HUES64 (cell line): ENCODE measurements at regions not wholly inside any gene's neighbourhood (a gene's known extent, or its start where the extent isn't known, plus 50 kb on each side); places are given as distances from the start of the nearest gene placed in this dataset.
"Not testable (repeated sequence)": the region's sequence is repeated elsewhere in the genome, so short reads cannot be mapped to it uniquely, and the experiment has no call there.

Experiments
- H3K27ac ChIP-seq: 2 replicates; pipeline ENCODE4 v1.7.0; 2013; ENCODE audit warnings: low read depth, low read length, inconsistent platforms
- H3K27me3 ChIP-seq: 2 replicates; pipeline ENCODE4 v1.6.1; 2013; ENCODE audit warnings: mild to moderate bottlenecking, low read length; ENCODE audit not compliant: insufficient read depth
- H3K36me3 ChIP-seq: 2 replicates; pipeline ENCODE4 v1.6.1; 2013; ENCODE audit warnings: mild to moderate bottlenecking, low read length; ENCODE audit not compliant: insufficient read depth
- H3K4me1 ChIP-seq: 2 replicates; pipeline ENCODE4 v1.6.1; 2013; ENCODE audit warnings: mild to moderate bottlenecking, low read length, moderate library complexity; ENCODE audit not compliant: insufficient read depth
- H3K4me3 ChIP-seq: 2 replicates; pipeline ENCODE4 v1.5.1; 2013; ENCODE audit warnings: mild to moderate bottlenecking, low read length, moderate library complexity
- H3K9ac ChIP-seq: 2 replicates; pipeline ENCODE4 v1.6.1; 2013; ENCODE audit warnings: mild to moderate bottlenecking, low read depth, low read length
- H3K9me3 ChIP-seq: 2 replicates; pipeline ENCODE4 v1.6.1; 2013; ENCODE audit warnings: low read depth, low read length; ENCODE audit not compliant: insufficient read depth
- WGBS: fragments of 150-250, 120-280 bp; methylation state at CpG from one replicate; pipeline ENCODE4 v1.1.7; 2013; ENCODE audit warnings: missing lambda C conversion rate; 5-methylcytosine and 5-hydroxymethylcytosine counted together

- no peaks in the 10 kb centered on the region for H3K9me3 ChIP-seq
- H3K36me3 ChIP-seq, result no peaks in the 10 kb centered on the region
- H3K4me3 ChIP-seq, result no peak overlapping the region
- H3K4me1 ChIP-seq, result peaks cover 5% of the 10 kb centered on the region
- H3K27ac ChIP-seq, result no peak overlapping the region
- H3K27me3 ChIP-seq, result no peaks in the 10 kb centered on the region
- no peak overlapping the region for H3K9ac ChIP-seq
- WGBS, result 98% methylated on average over 2 of the region's 3 CpGs
These were observed 108.6 kb upstream of the PODXL start for GRCh38 chr7:131665021-131665420.

- Histone ChIP-seq H3K36me3 (no peaks in the 10 kb centered on the region), H3K27ac (no peak overlapping the region), H3K9ac (no peak overlapping the region), H3K27me3 (no peaks in the 10 kb centered on the region), H3K4me1 (peaks cover 5% of the 10 kb centered on the region), H3K4me3 (no peak overlapping the region), H3K9me3 (no peaks in the 10 kb centered on the region)
- 89% methylated on average over 5 of the region's 5 CpGs for WGBS
These were observed 108.1 kb upstream of the PODXL start for GRCh38 chr7:131664570-131664969.

GRCh38 chr7:131662301-131662873, 106.0 kb upstream of the PODXL start:
- not testable (repeated sequence) for H3K9me3 ChIP-seq, H3K36me3 ChIP-seq, H3K27ac ChIP-seq, H3K4me1 ChIP-seq, H3K9ac ChIP-seq, H3K4me3 ChIP-seq, H3K27me3 ChIP-seq
- 71% methylated on average over 15 of the region's 15 CpGs for WGBS

- WGBS, result 90% methylated on average over 3 of the region's 3 CpGs
- Histone ChIP-seq H3K27me3 (no peaks in the 10 kb centered on the region), H3K36me3 (no peaks in the 10 kb centered on the region), H3K4me3 (no peak overlapping the region), H3K9ac (no peak overlapping the region), H3K27ac (no peak overlapping the region), H3K9me3 (no peaks in the 10 kb centered on the region), H3K4me1 (peaks cover 19% of the 10 kb centered on the region)
These were observed 101.5 kb upstream of the PODXL start for GRCh38 chr7:131657881-131658280.

GRCh38 chr7:131656980-131657723, 100.7 kb upstream of the PODXL start:
- WGBS, result 94% methylated on average over 9 of the region's 10 CpGs
- Histone ChIP-seq H3K9me3 (no peaks in the 10 kb centered on the region), H3K36me3 (no peaks in the 10 kb centered on the region), H3K9ac (no peak overlapping the region), H3K4me3 (no peak overlapping the region), H3K4me1 (peaks cover 16% of the 10 kb centered on the region), H3K27me3 (no peaks in the 10 kb centered on the region), H3K27ac (no peak overlapping the region)

- no peaks in the 10 kb centered on the region for H3K36me3 ChIP-seq
- H3K9ac ChIP-seq, result no peak overlapping the region
- WGBS, result 76% methylated on average over 7 of the region's 7 CpGs
- H3K9me3 ChIP-seq, result no peaks in the 10 kb centered on the region
- peak overlapping the region; percentile 41; the same call in 1 of the 2 replicates for H3K27ac ChIP-seq
- H3K27me3 ChIP-seq, result no peaks in the 10 kb centered on the region
- H3K4me1 ChIP-seq, result peaks cover 16% of the 10 kb centered on the region
- H3K4me3 ChIP-seq, result no peak overlapping the region
These were observed 99.4 kb upstream of the PODXL start for GRCh38 chr7:131655866-131656265.

- no peak overlapping the region for H3K4me3 ChIP-seq
These were observed 99.0 kb upstream of the PODXL start for GRCh38 chr7:131655447-131655846.

GRCh38 chr7:131654668-131655326, 98.4 kb upstream of the PODXL start:
- H3K4me1 ChIP-seq, result peaks cover 16% of the 10 kb centered on the region
- no peaks in the 10 kb centered on the region for H3K36me3 ChIP-seq
- 30% methylated on average over 19 of the region's 19 CpGs for WGBS
- H3K9me3 ChIP-seq, result no peaks in the 10 kb centered on the region
- no peaks in the 10 kb centered on the region for H3K27me3 ChIP-seq
- no peak overlapping the region for H3K9ac ChIP-seq
- H3K4me3 ChIP-seq, result no peak overlapping the region
- H3K27ac ChIP-seq, result no peak overlapping the region

More at GRCh38 chr7:131655447-131655846, 99.0 kb upstream of the PODXL start:
- Histone ChIP-seq H3K9ac (no peak overlapping the region), H3K9me3 (no peaks in the 10 kb centered on the region), H3K27me3 (no peaks in the 10 kb centered on the region), H3K36me3 (no peaks in the 10 kb centered on the region), H3K27ac (peak overlapping the region; percentile 41; the same call in 1 of the 2 replicates), H3K4me1 (peaks cover 16% of the 10 kb centered on the region)
- WGBS, result 91% methylated on average over 6 of the region's 6 CpGs

- Histone ChIP-seq H3K27me3 (no peaks in the 10 kb centered on the region), H3K4me3 (no peak overlapping the region), H3K4me1 (peaks cover 21% of the 10 kb centered on the region), H3K36me3 (no peaks in the 10 kb centered on the region), H3K9ac (no peak overlapping the region), H3K9me3 (no peaks in the 10 kb centered on the region), H3K27ac (no peak overlapping the region)
- WGBS, result 86% methylated on average over 1 of the region's 1 CpG
These were observed 97.8 kb upstream of the PODXL start for GRCh38 chr7:131654249-131654558.

- no peak overlapping the region for H3K9ac ChIP-seq
- H3K27ac ChIP-seq, result peak overlapping the region; percentile 19; the same call in 1 of the 2 replicates
These were observed 97.2 kb upstream of the PODXL start for GRCh38 chr7:131653418-131654248.

GRCh38 chr7:131652934-131653333, 96.5 kb upstream of the PODXL start:
- Histone ChIP-seq H3K36me3 (no peaks in the 10 kb centered on the region), H3K4me3 (no peak overlapping the region), H3K27ac (peak overlapping the region; percentile 19; the same call in 1 of the 2 replicates), H3K4me1 (peaks cover 33% of the 10 kb centered on the region), H3K9me3 (no peaks in the 10 kb centered on the region), H3K27me3 (no peaks in the 10 kb centered on the region), H3K9ac (no peak overlapping the region)
- WGBS, result 29% methylated on average over 2 of the region's 2 CpGs

More at GRCh38 chr7:131653418-131654248, 97.2 kb upstream of the PODXL start:
- 82% methylated on average over 12 of the region's 12 CpGs for WGBS
- H3K4me1 ChIP-seq, result peaks cover 27% of the 10 kb centered on the region
- H3K36me3 ChIP-seq, result no peaks in the 10 kb centered on the region
- H3K9me3 ChIP-seq, result no peaks in the 10 kb centered on the region
- no peaks in the 10 kb centered on the region for H3K27me3 ChIP-seq
- H3K4me3 ChIP-seq, result no peak overlapping the region
